NCI-H2107 treated with DMSO at 0.1 percent for 48 hours (cell line): ENCODE measurements at regions not wholly inside any gene's neighbourhood (a gene's known extent, or its start where the extent isn't known, plus 50 kb on each side); places are given as distances from the start of the nearest gene placed in this dataset.
"Not testable (repeated sequence)": the region's sequence is repeated elsewhere in the genome, so short reads cannot be mapped to it uniquely, and the experiment has no call there.

Experiments
- DNase-seq: peaks from one replicate; lab custom pipeline; 2025; ENCODE audit not compliant: unreplicated experiment; lab: John Stamatoyannopoulos, UW

GRCh38 chr5:133857595-133858313 is 110.7 kb downstream of the C5orf15 start:
- not testable (repeated sequence) for DNase-seq

- DNase-seq: no peak
Observed at GRCh38 chr5:133854554-133854953, 113.9 kb downstream of the C5orf15 start.

- no peak for DNase-seq
Observed at GRCh38 chr5:133853646-133854365, 114.6 kb downstream of the C5orf15 start.

- DNase-seq: no peak
Observed at GRCh38 chr5:133851521-133851920, 116.9 kb downstream of the C5orf15 start.

- DNase-seq: no peak
Observed at GRCh38 chr5:133850811-133851210, 117.6 kb downstream of the C5orf15 start.

- DNase-seq: no peak
Observed at GRCh38 chr5:133849116-133849515, 119.3 kb downstream of the C5orf15 start.

- DNase-seq: no peak
Observed at GRCh38 chr5:133848341-133848811, 120.0 kb downstream of the C5orf15 start.

GRCh38 chr5:133847886-133848285 is 120.5 kb downstream of the C5orf15 start:
- no peak for DNase-seq

GRCh38 chr5:133847301-133847700 is 121.1 kb downstream of the C5orf15 start:
- no peak for DNase-seq

- no peak for DNase-seq
Observed at GRCh38 chr5:133846478-133847226, 121.8 kb downstream of the C5orf15 start.

GRCh38 chr5:133845271-133845670 is 123.2 kb downstream of the C5orf15 start:
- DNase-seq: no peak

- DNase-seq: no peak
Observed at GRCh38 chr5:133844836-133845235, 123.6 kb downstream of the C5orf15 start.

- DNase-seq: no peak
Observed at GRCh38 chr5:133843911-133844310, 124.5 kb downstream of the C5orf15 start.

GRCh38 chr5:133842846-133843611 is 125.4 kb downstream of the C5orf15 start:
- no peak for DNase-seq

- no peak for DNase-seq
Observed at GRCh38 chr5:133841831-133842750, 126.3 kb downstream of the C5orf15 start.

GRCh38 chr5:133840168-133840567 is 128.3 kb downstream of the C5orf15 start:
- no peak for DNase-seq

- DNase-seq: peak; percentile 38
Observed at GRCh38 chr5:133839721-133840120, 128.7 kb downstream of the C5orf15 start.

GRCh38 chr5:133839090-133839489 is 129.3 kb downstream of the C5orf15 start:
- DNase-seq: no peak

GRCh38 chr5:133838286-133838685 is 130.1 kb downstream of the C5orf15 start:
- no peak for DNase-seq
